SK-N-SH (cell line): ENCODE measurements at regions not wholly inside any gene's neighbourhood (a gene's known extent, or its start where the extent isn't known, plus 50 kb on each side); places are given as distances from the start of the nearest gene placed in this dataset.

Experiments used
- CTCF ChIA-PET: fragments of 300-600, 350-600 bp; formaldehyde crosslinking; extraction: SDS; loops from one replicate; lab custom pipeline; 2021; lab: Yijun Ruan, JAX
- POLR2A ChIA-PET: fragments of 350-600 bp; sonication (Branson Sonifier 250); formaldehyde crosslinking; extraction: SDS; loops from one replicate; lab custom pipeline; 2020; ENCODE audit warnings: antibody characterized with exemption, inconsistent platforms; lab: Yijun Ruan, JAX
- DNase-seq: peaks from one replicate; pipeline ENCODE4 v3.0.0; 2012
- H2AFZ ChIP-seq: fragments of 200-600 bp; sonication (generic); 2 replicates; pipeline ENCODE4 v1.8.1; 2016; ENCODE audit warnings: antibody characterized with exemption, mild to moderate bottlenecking, low read depth
- H3F3A ChIP-seq: fragments of 200-600 bp; sonication (generic); replicated peaks from 2 replicates; pipeline ENCODE3; 2016; ENCODE audit warnings: antibody characterized with exemption, mild to moderate bottlenecking; ENCODE audit not compliant: insufficient read depth
- H3K27ac ChIP-seq, 2 experiments: fragments of 200-500 bp in 1 of 2; fragments of 200-600 bp in 1 of 2; sonication (Bioruptor generic) in 1 of 2; sonication (generic), shearing (Covaris generic) in 1 of 2; 2 replicates each; pipeline versions ENCODE4 v1.5.1 to v1.6.1; 2014 to 2016; ENCODE audit warnings: low read depth in 2 of 2, inconsistent platforms in 1 of 2, low read length in 1 of 2, mild to moderate bottlenecking in 1 of 2, mixed read lengths in 1 of 2
- H3K27me3 ChIP-seq: fragments of 200-600 bp; sonication (generic), shearing (Covaris generic); 2 replicates; pipeline ENCODE4 v1.6.1; 2016; ENCODE audit warnings: mixed run types; ENCODE audit not compliant: insufficient read depth
- H3K36me3 ChIP-seq, 2 experiments: fragments of 200-500 bp in 1 of 2; fragments of 200-600 bp in 1 of 2; sonication (Bioruptor generic) in 1 of 2; sonication (generic) in 1 of 2; replicated peaks in 1 of 2; 2 replicates each; pipeline versions ENCODE3 to v1.5.1; 2014 to 2016; ENCODE audit warnings: low read length in 1 of 2, mild to moderate bottlenecking in 1 of 2; ENCODE audit not compliant: insufficient read depth in 2 of 2, control insufficient read depth in 1 of 2
- H3K4me1 ChIP-seq, 2 experiments: fragments of 200-500 bp in 1 of 2; fragments of 200-600 bp in 1 of 2; sonication (Bioruptor generic) in 1 of 2; sonication (generic), shearing (Covaris generic) in 1 of 2; 2 replicates each; pipeline versions ENCODE4 v1.5.1 to v1.6.1; 2014 to 2016; ENCODE audit warnings: low read depth in 1 of 2, low read length in 1 of 2, mixed run types in 1 of 2; ENCODE audit not compliant: insufficient read depth in 2 of 2, control insufficient read depth in 1 of 2
- H3K4me2 ChIP-seq: fragments of 200-600 bp; sonication (generic), shearing (Covaris generic); 2 replicates; pipeline ENCODE4 v1.6.1; 2017; ENCODE audit warnings: mixed run types
- H3K4me3 ChIP-seq, 2 experiments: fragments of 200-500 bp in 1 of 2; fragments of 200-600 bp in 1 of 2; sonication (Bioruptor generic) in 1 of 2; sonication (generic), shearing (Covaris generic) in 1 of 2; 2 replicates each; pipeline versions ENCODE4 v1.5.1 to v1.8.1; 2014 to 2016; ENCODE audit warnings: low read depth in 2 of 2, inconsistent platforms in 1 of 2, low read length in 1 of 2, mild to moderate bottlenecking in 1 of 2, mixed read lengths in 1 of 2, moderate library complexity in 1 of 2
- H3K79me2 ChIP-seq: fragments of 200-600 bp; sonication (generic); 2 replicates; pipeline ENCODE4 v1.8.1; 2017; ENCODE audit warnings: mild to moderate bottlenecking; ENCODE audit not compliant: insufficient read depth
- H3K9ac ChIP-seq: fragments of 200-600 bp; sonication (generic); 2 replicates; pipeline ENCODE4 v1.6.1; 2017; ENCODE audit warnings: mixed run types
- H3K9me2 ChIP-seq: fragments of 200-600 bp; sonication (generic); 2 replicates; pipeline ENCODE4 v1.6.1; 2017; ENCODE audit warnings: mixed run types
- H3K9me3 ChIP-seq: fragments of 200-600 bp; sonication (generic); 2 replicates; pipeline ENCODE4 v1.6.1; 2017; ENCODE audit warnings: mixed run types, mild to moderate bottlenecking, moderate library complexity
- H4K20me1 ChIP-seq: fragments of 200-600 bp; sonication (generic); 2 replicates; pipeline ENCODE4 v1.6.1; 2017; ENCODE audit warnings: mild to moderate bottlenecking, mixed run types; ENCODE audit not compliant: insufficient read depth
- CHD2 ChIP-seq: fragments of 150-350 bp; IDR thresholded peaks from 2 replicates; pipeline ENCODE4 v1.6.1; 2018; ENCODE audit warnings: low read length; ENCODE audit not compliant: partially characterized antibody
- EP300 ChIP-seq, 2 experiments: IDR thresholded peaks; 2 replicates each; pipeline versions ENCODE4 v1.4.0 to v1.6.1; 2012; ENCODE audit warnings: borderline replicate concordance in 1 of 2, low read depth in 1 of 2, low read length in 1 of 2
- GATA2 ChIP-seq: sonication (generic); formaldehyde crosslinking; IDR thresholded peaks from 2 replicates; pipeline ENCODE4 v1.5.0; 2020; ENCODE audit warnings: mild to moderate bottlenecking, missing genetic modification reagents
- JUND ChIP-seq: IDR thresholded peaks from 2 replicates; pipeline ENCODE4 v1.4.0; 2012
- MEF2A ChIP-seq: IDR thresholded peaks from 2 replicates; pipeline ENCODE4 v1.4.0; 2012; ENCODE audit warnings: low read depth, borderline replicate concordance
- NRF1 ChIP-seq: IDR thresholded peaks from 2 replicates; pipeline ENCODE4 v1.6.1; 2012; ENCODE audit warnings: low read depth, mild to moderate bottlenecking, low read length
- RAD21 ChIP-seq: IDR thresholded peaks from 2 replicates; pipeline ENCODE4 v1.6.1; 2012; ENCODE audit warnings: mild to moderate bottlenecking, low read length
- REST ChIP-seq: IDR thresholded peaks from 2 replicates; pipeline ENCODE4 v1.6.1; 2012; ENCODE audit warnings: mild to moderate bottlenecking, low read depth, low read length, moderate library complexity
- RXRA ChIP-seq: IDR thresholded peaks from 2 replicates; pipeline ENCODE4 v1.4.0; 2012; ENCODE audit warnings: low read depth, mild to moderate bottlenecking, borderline replicate concordance
- SMC3 ChIP-seq: IDR thresholded peaks from 2 replicates; pipeline ENCODE4 v1.6.1; 2012; ENCODE audit warnings: low read depth, low read length, improper control_type of control experiment
- TCF12 ChIP-seq: IDR thresholded peaks from 2 replicates; pipeline ENCODE4 v1.4.0; 2012
- WGBS: methylation state at CpG from one replicate; pipeline ENCODE4 v1.1.6; 2017; ENCODE audit warnings: low lambda C conversion rate; 5-methylcytosine and 5-hydroxymethylcytosine counted together
- TF ChIP-seq, protein P1 (sequence below): IDR thresholded peaks from 2 replicates; pipeline ENCODE4 v1.4.0; 2012; ENCODE audit warnings: low read depth, borderline replicate concordance
- TF ChIP-seq, protein P2 (sequence below): fragments of 150-350 bp; IDR thresholded peaks from 2 replicates; pipeline ENCODE4 v1.6.1; 2016; ENCODE audit warnings: mild to moderate bottlenecking, low read depth, low read length
- TF ChIP-seq, protein P3 (sequence below): fragments of 200-600 bp; sonication (generic); IDR thresholded peaks from 2 replicates; pipeline ENCODE4 v1.6.1; 2017; ENCODE audit warnings: antibody characterized with exemption, mild to moderate bottlenecking, moderate library complexity

- Histone ChIP-seq H3K4me1 (no peaks in the 10 kb centered on the region), H3K36me3 (no peaks in the 10 kb centered on the region), H3K9ac (no peak overlapping the region), H3K9me2 (no peaks in the 10 kb centered on the region), H3K4me3 (no peak overlapping the region), H3K9me3 (no peaks in the 10 kb centered on the region), H4K20me1 (no peaks in the 10 kb centered on the region), H3K27me3 (no peaks in the 10 kb centered on the region), H3K27ac (no peak overlapping the region), H3K79me2 (no peaks in the 10 kb centered on the region), H3F3A (no peaks in the 10 kb centered on the region), H3K4me2 (no peak overlapping the region), H2AFZ (no peak overlapping the region)
- no peak for DNase-seq
- 93% methylated on average over 9 of the region's 9 CpGs for WGBS
- ChIA-PET POLR2A (no interaction called here), CTCF (interaction anchor here (1.3 kb wide), 1 partner anchor 20 kb away, joined by 5 read pairs; no protein-coding TSS in a partner anchor)
- no peak for TF ChIP-seq CHD2
- no peak for TF ChIP-seq REST
- TF ChIP-seq NRF1 = no peak
- TF ChIP-seq RXRA = no peak
- no peak for TF ChIP-seq RAD21
- no peak for TF ChIP-seq MEF2A
- TF ChIP-seq, protein P1, sequence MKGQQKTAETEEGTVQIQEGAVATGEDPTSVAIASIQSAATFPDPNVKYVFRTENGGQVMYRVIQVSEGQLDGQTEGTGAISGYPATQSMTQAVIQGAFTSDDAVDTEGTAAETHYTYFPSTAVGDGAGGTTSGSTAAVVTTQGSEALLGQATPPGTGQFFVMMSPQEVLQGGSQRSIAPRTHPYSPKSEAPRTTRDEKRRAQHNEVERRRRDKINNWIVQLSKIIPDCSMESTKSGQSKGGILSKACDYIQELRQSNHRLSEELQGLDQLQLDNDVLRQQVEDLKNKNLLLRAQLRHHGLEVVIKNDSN = no peak
- TF ChIP-seq, protein P2, sequence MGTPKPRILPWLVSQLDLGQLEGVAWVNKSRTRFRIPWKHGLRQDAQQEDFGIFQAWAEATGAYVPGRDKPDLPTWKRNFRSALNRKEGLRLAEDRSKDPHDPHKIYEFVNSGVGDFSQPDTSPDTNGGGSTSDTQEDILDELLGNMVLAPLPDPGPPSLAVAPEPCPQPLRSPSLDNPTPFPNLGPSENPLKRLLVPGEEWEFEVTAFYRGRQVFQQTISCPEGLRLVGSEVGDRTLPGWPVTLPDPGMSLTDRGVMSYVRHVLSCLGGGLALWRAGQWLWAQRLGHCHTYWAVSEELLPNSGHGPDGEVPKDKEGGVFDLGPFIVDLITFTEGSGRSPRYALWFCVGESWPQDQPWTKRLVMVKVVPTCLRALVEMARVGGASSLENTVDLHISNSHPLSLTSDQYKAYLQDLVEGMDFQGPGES = no peak
- TF ChIP-seq EP300 (IDR thresholded peaks at IDR 0.05; ENCODE audit: borderline replicate concordance in 1 of 2, low read depth in 1 of 2, low read length in 1 of 2) = no peak
- no peak for TF ChIP-seq SMC3
- TF ChIP-seq GATA2 = no peak
- TF ChIP-seq, protein P3, sequence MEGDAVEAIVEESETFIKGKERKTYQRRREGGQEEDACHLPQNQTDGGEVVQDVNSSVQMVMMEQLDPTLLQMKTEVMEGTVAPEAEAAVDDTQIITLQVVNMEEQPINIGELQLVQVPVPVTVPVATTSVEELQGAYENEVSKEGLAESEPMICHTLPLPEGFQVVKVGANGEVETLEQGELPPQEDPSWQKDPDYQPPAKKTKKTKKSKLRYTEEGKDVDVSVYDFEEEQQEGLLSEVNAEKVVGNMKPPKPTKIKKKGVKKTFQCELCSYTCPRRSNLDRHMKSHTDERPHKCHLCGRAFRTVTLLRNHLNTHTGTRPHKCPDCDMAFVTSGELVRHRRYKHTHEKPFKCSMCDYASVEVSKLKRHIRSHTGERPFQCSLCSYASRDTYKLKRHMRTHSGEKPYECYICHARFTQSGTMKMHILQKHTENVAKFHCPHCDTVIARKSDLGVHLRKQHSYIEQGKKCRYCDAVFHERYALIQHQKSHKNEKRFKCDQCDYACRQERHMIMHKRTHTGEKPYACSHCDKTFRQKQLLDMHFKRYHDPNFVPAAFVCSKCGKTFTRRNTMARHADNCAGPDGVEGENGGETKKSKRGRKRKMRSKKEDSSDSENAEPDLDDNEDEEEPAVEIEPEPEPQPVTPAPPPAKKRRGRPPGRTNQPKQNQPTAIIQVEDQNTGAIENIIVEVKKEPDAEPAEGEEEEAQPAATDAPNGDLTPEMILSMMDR = no peak
- no peak for TF ChIP-seq JUND
- TF ChIP-seq TCF12 = no peak
Observed at GRCh38 chr12:116337312-116337711, 59.8 kb upstream of the MED13L start.
